ENCODE measurements at regions not wholly inside any gene's neighbourhood (a gene's known extent, or its start where the extent isn't known, plus 50 kb on each side); places are given as distances from the start of the nearest gene placed in this dataset.

DNA sequence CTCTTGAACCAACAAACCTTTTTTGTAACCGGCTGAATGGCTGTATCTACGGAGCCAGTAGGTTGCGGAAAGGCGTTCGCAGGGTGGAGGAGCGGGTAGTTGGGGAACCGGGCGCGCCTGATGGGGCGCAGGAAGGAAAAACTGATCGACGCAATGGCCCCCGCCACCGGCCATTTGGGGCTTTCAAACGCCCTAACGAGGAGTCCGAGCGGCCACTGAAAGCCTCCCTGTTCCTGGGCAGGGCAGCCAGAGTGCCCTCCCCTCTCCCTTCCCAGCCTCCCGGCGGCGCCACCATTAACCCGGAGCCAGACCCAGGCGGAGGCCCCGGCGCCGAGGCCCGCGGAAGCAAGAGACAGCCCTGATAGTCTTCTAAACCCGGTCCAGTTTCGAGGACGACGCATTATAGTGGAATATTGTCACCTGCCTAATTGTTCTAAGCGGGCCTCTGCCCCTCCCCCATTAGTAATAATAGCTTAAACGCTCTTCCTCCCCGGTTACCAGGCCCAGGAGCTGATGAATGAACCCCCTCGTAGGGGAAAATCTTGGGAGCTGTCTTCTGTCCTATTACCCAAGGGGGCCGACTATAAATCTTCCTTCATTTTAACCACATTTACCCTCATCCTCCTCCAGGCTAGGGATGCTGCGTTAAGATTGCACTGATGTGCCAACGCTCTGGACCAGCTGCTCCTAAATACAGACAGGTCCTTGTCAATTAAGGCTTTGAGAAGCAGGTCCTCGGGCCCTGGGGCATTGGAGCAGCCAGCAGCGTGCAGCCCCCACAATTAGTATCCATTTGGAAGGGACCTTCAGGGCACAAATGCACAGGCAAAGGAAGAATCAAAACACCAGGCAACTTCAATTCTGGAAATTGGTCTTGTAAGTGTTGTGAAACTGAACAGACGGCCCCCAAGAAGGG is 61.6 kb upstream of the TMEM33 start:
- H3K9me3 Mint-ChIP-seq = no peaks in the 10 kb centered on the region
- POLR2A ChIA-PET = no interaction called here
- no peaks in the 10 kb centered on the region for H3K4me1 Mint-ChIP-seq

DNA sequence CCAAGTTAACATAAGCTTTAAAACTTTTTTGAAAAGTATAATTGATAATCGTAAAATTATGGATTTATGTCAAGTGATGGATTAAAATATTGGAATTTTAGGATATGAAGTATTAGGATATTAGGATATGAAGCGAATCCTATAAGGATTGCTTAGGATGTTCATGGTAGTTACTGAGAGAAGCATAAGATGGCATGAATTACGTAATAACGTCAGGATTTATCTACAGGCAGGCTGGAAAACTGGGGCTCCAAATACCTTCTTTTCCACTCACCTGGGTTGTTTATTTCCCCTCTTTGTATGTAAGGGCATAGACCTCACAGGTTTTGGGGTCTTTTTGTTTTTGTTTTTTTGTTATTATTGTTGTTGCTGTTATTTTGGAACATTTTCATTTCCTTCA is 65.2 kb upstream of the TMEM33 start:
- no peak overlapping the region for H3K4me3 Mint-ChIP-seq
- no peak overlapping the region for H3K27ac Mint-ChIP-seq
- peaks cover 7% of the 10 kb centered on the region for H3K4me1 Mint-ChIP-seq
- peaks cover 3% of the 10 kb centered on the region for H3K36me3 Mint-ChIP-seq (ENCODE audit: low read depth)
- peaks cover 82% of the 10 kb centered on the region for H3K27me3 Mint-ChIP-seq
- no peaks in the 10 kb centered on the region for H3K9me3 Mint-ChIP-seq
- no peak for DNase-seq
- ChIA-PET CTCF (no interaction called here), POLR2A (no interaction called here)

More for the DNA sequence above, 61.6 kb upstream of the TMEM33 start:
- CTCF ChIA-PET = no interaction called here
- Mint-ChIP-seq H3K36me3 (ENCODE audit: low read depth) (no peaks in the 10 kb centered on the region), H3K4me3 (no peak overlapping the region), H3K27me3 (peaks cover 87% of the 10 kb centered on the region), H3K27ac (no peak overlapping the region)
- DNase-seq = no peak

GRCh38 chr4:41866799-41867677 is 68.2 kb upstream of the TMEM33 start:
- DNase-seq = no peak
- Mint-ChIP-seq H3K36me3 (ENCODE audit: low read depth) (peaks cover 5% of the 10 kb centered on the region), H3K4me3 (no peak overlapping the region), H3K27me3 (peaks cover 78% of the 10 kb centered on the region), H3K27ac (no peak overlapping the region), H3K9me3 (peaks cover 5% of the 10 kb centered on the region), H3K4me1 (peaks cover 10% of the 10 kb centered on the region)
- CTCF ChIA-PET = interaction anchor here (0.6 to 0.8 kb wide), 2 partner anchors 10 to 43 kb away, joined by 3 to 4 read pairs; no protein-coding TSS in a partner anchor
- POLR2A ChIA-PET = no interaction called here

GRCh38 chr4:41865981-41866798 is 69.0 kb upstream of the TMEM33 start:
- no peak overlapping the region for H3K27ac Mint-ChIP-seq
- H3K27me3 Mint-ChIP-seq = peaks cover 79% of the 10 kb centered on the region
- no peak overlapping the region for H3K4me3 Mint-ChIP-seq
- peaks cover 5% of the 10 kb centered on the region for H3K9me3 Mint-ChIP-seq
- H3K4me1 Mint-ChIP-seq = peaks cover 10% of the 10 kb centered on the region
- ChIA-PET CTCF (interaction anchor here (0.8 kb wide), 2 partner anchors 10 to 119 kb away, joined by 3 read pairs; no protein-coding TSS in a partner anchor), POLR2A (no interaction called here)
- no peak for DNase-seq
- peaks cover 5% of the 10 kb centered on the region for H3K36me3 Mint-ChIP-seq (ENCODE audit: low read depth)

DNA sequence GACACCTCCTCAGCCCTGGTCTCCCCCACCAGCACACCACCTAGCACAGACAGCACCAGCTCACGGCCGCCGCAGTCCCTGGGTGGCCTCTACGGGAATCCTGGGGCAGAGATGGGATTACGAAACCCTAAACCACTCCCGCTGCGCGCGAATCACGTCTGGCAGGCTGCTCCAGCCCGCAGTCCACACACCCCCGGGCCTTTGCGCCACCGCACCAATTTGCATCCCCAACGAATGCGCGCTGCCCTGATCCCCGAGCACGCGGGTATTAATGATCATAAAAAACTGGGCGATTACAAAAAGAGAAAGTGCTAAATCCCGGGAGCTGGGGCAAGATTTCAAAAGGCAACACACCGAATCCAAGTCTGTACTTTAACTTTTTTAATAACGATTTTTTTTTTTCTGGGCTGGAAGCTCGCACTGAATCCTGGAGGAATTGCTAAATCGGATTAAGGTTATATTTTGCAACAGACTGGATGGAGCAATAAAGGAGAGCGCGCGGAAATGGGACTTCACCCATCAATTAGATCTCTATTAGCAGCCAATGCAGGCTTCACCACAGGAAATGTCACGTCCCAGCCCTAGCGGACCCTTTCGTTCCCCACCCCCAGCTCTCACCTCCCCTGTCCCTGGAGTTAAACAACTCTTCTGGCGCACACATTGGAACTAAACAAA is 69.8 kb upstream of the TMEM33 start:
- no peak for DNase-seq
- POLR2A ChIA-PET = no interaction called here
- peaks cover 75% of the 10 kb centered on the region for H3K27me3 Mint-ChIP-seq
- H3K36me3 Mint-ChIP-seq (ENCODE audit: low read depth) = peaks cover 5% of the 10 kb centered on the region
- peaks cover 5% of the 10 kb centered on the region for H3K9me3 Mint-ChIP-seq
- CTCF ChIA-PET = interaction anchor here (0.8 kb wide), 1 partner anchor 118 kb away, joined by 3 read pairs; no protein-coding TSS in a partner anchor
- no peak overlapping the region for H3K27ac Mint-ChIP-seq
- peaks cover 10% of the 10 kb centered on the region for H3K4me1 Mint-ChIP-seq
- no peak overlapping the region for H3K4me3 Mint-ChIP-seq

- no peak overlapping the region for H3K4me3 Mint-ChIP-seq
- no peaks in the 10 kb centered on the region for H3K36me3 Mint-ChIP-seq (ENCODE audit: low read depth)
- H3K27ac Mint-ChIP-seq = no peak overlapping the region
- peaks cover 46% of the 10 kb centered on the region for H3K27me3 Mint-ChIP-seq
- ChIA-PET POLR2A (no interaction called here), CTCF (no interaction called here)
- peaks cover 3% of the 10 kb centered on the region for H3K4me1 Mint-ChIP-seq
- H3K9me3 Mint-ChIP-seq = no peaks in the 10 kb centered on the region
- DNase-seq = no peak
These were observed 76.1 kb upstream of the TMEM33 start for GRCh38 chr4:41859087-41859486.

DNA sequence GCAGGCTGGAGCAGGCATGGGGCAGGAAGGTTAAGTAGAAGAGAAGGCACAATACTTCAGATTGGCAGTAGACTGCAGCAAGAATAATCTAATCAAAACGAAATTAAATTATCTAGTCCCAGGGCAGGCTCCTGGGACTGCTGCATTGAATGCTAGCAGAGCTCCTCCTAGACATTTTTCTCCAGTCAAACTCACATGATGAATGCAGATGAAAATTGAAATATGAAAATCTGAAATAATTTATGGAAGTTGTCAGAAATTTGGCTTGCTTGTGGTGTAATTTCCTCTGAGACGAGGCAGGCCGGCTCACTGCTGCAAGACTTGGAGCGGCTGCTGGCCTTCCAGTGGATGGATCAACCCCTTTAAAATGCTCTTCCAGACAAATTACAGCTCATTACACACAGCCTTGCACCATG is 78.0 kb upstream of the TMEM33 start:
- Mint-ChIP-seq H3K4me1 (no peaks in the 10 kb centered on the region), H3K27me3 (peaks cover 36% of the 10 kb centered on the region), H3K36me3 (ENCODE audit: low read depth) (no peaks in the 10 kb centered on the region), H3K4me3 (no peak overlapping the region), H3K9me3 (no peaks in the 10 kb centered on the region), H3K27ac (no peak overlapping the region)
- CTCF ChIA-PET = interaction anchor here (1.2 kb wide), 1 partner anchor 10 kb away, joined by 3 read pairs; no protein-coding TSS in a partner anchor
- POLR2A ChIA-PET = no interaction called here
- no peak for DNase-seq

- no peak for DNase-seq
- Mint-ChIP-seq H3K9me3 (no peaks in the 10 kb centered on the region), H3K4me1 (no peaks in the 10 kb centered on the region), H3K27me3 (peaks cover 33% of the 10 kb centered on the region), H3K4me3 (no peak overlapping the region), H3K36me3 (ENCODE audit: low read depth) (no peaks in the 10 kb centered on the region), H3K27ac (no peak overlapping the region)
- ChIA-PET CTCF (interaction anchor here (1.2 kb wide), 1 partner anchor 10 kb away, joined by 3 read pairs; no protein-coding TSS in a partner anchor), POLR2A (no interaction called here)
These were observed 78.4 kb upstream of the TMEM33 start for GRCh38 chr4:41856797-41857196.

DNA sequence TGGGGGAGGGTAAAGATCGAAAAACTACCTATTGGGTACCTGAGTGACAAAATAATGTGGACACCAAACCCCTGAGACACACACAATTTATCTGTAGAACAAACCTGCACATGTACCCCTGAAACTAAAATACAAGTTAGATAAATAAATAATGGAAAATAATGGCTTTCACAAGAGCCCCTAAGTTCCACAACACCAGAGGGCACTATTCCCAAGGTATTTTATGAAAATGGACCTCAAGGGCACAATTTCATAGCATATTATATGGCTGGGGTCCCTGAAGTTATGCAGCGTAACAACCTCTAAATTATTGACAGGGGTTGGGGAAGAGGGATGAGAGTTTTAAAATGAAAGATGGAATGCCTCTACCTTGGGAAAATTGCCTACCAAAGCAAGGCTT is 81.3 kb upstream of the TMEM33 start:
- Mint-ChIP-seq H3K4me1 (no peaks in the 10 kb centered on the region), H3K9me3 (no peaks in the 10 kb centered on the region), H3K27me3 (peaks cover 23% of the 10 kb centered on the region), H3K4me3 (no peak overlapping the region), H3K36me3 (ENCODE audit: low read depth) (no peaks in the 10 kb centered on the region), H3K27ac (no peak overlapping the region)
- DNase-seq = no peak
- CTCF ChIA-PET = interaction anchor here (0.6 kb wide), 1 partner anchor 42 kb away, joined by 3 read pairs; no protein-coding TSS in a partner anchor
- POLR2A ChIA-PET = no interaction called here

DNA sequence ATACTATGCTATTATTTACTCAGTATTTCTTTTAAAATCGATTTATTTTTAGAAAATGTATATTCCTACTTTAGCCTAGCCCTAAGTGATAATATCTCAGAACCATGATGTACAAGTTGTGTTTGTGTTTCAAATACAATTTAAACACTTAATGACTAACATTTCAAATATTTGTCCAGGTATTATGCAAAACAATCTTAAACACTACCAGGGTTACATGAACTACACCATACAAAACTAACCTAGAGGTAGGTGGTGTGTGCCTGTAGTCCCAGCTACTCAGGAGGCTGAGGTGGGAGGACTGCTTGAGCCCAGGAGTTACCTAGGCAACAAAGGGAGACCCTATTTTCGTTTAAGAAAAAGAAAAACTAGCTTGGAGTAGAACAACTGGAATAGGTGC is 83.0 kb upstream of the TMEM33 start:
- Mint-ChIP-seq H3K36me3 (ENCODE audit: low read depth) (no peaks in the 10 kb centered on the region), H3K4me3 (no peak overlapping the region), H3K4me1 (no peaks in the 10 kb centered on the region), H3K9me3 (no peaks in the 10 kb centered on the region), H3K27me3 (peaks cover 16% of the 10 kb centered on the region), H3K27ac (no peak overlapping the region)
- no peak for DNase-seq
- ChIA-PET POLR2A (no interaction called here), CTCF (no interaction called here)

GRCh38 chr4:41851621-41852020 is 83.6 kb upstream of the TMEM33 start:
- Mint-ChIP-seq H3K27ac (no peak overlapping the region), H3K36me3 (ENCODE audit: low read depth) (no peaks in the 10 kb centered on the region), H3K9me3 (no peaks in the 10 kb centered on the region), H3K4me3 (no peak overlapping the region), H3K27me3 (peaks cover 10% of the 10 kb centered on the region), H3K4me1 (no peaks in the 10 kb centered on the region)
- no peak for DNase-seq
- POLR2A ChIA-PET = no interaction called here
- CTCF ChIA-PET = no interaction called here

- no peak overlapping the region for H3K27ac Mint-ChIP-seq
- peaks cover 4% of the 10 kb centered on the region for H3K27me3 Mint-ChIP-seq
- H3K9me3 Mint-ChIP-seq = no peaks in the 10 kb centered on the region
- ChIA-PET CTCF (no interaction called here), POLR2A (no interaction called here)
- peaks cover 5% of the 10 kb centered on the region for H3K4me1 Mint-ChIP-seq
- DNase-seq = no peak
- no peaks in the 10 kb centered on the region for H3K36me3 Mint-ChIP-seq (ENCODE audit: low read depth)
- no peak overlapping the region for H3K4me3 Mint-ChIP-seq
These were observed 90.9 kb upstream of the TMEM33 start for GRCh38 chr4:41844327-41844726.
